Hippocampal formation (tissue), 2 donors: ENCODE measurements at regions not wholly inside any gene's neighbourhood (a gene's known extent, or its start where the extent isn't known, plus 50 kb on each side); places are given as distances from the start of the nearest gene placed in this dataset.
"Not testable (repeated sequence)": the region's sequence is repeated elsewhere in the genome, so short reads cannot be mapped to it uniquely, and the experiment has no call there.

Experiments used
- DNase-seq, 2 donors: peaks; one replicate each; lab custom pipeline; 2025; lab: John Stamatoyannopoulos, UW

DNA sequence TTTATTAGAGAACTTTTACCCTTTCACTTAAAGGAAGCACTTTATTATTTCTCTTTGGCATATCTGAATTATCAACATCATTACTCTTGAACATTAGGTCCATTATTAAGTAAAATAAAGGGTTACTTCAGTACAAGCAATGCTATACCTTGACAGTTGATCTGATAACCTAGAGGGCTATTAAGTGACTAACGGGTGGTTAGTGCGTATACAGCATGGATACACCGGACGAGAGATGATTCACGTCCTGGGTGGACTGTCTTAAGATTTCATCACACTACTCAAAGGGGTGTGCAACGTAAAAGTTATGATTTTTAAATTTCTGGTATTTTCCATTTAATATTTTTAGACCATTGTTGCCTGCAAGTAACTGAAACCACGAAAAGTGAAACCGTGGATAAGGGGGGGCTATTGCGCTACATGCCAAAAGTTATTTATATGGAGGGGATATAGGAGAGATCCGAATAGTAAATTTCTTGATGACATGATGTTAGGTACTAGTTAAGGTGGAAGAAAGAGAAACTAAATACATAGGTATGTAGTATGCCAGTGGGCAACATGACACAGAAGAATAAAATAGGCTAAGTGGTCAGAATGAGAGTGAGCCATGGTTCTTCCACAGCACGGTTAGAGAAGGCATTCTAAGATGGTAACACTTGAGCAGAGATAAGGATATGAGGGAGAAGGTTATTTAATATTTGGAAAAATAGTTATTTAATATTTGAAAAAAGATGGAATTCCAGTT lies 230.8 kb upstream of the ANKRD50 start:
- no peak for DNase-seq

DNA sequence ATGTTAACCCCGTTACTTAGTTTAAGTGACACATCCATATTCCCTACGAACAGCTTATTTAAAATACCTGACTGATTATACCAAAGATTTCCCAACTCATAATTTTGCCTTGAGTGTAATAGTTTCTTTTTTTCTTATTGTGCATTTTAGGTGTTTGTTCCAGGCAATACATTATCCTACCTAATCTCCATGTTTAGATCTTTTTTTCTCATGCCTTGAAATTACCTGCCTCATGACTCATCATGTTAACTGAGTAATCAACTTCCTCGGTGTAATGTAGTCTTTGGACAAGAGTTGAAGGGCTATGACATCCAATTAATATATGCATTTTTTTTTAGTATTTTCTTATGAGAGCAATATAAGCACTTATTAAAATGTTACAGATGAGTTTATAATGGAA lies 228.7 kb upstream of the ANKRD50 start:
- DNase-seq, result no peak

DNA sequence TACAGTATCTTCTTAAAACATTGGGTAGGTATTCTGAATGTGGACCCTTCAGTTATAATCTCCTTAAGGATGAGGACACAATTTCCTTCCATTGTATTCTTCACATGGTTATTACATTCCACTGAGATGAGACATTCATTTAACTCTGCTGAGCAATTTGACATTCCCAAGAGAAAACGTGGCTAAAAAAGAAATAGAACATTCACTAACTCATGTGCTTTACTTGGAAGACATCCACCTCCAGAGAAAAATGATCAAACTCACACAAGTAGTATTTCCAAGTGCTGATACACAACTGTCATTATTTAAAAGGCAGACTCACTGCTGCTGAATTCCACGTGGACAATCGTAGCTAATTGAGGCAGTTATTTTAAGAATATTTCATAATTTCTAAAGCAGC lies 227.9 kb upstream of the ANKRD50 start:
- no peak for DNase-seq

DNA sequence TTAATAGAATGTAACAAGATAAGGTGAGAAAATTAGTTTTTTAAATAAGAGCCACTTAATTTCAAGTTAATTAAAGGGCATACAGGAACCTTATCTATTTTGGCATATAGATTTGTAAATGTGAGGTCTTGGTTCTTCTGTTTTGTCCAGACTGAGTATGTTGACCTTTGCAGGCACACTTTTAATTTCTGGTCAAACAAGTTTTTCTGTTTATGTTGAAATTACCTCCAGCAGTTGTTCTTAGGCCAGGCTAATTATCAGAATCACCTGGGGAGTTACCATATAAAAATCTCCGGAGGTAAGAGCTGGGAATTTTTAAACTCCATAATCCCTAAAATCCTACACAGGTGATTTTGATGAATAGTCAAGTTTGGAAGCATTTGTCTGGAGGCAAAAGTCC lies 227.4 kb upstream of the ANKRD50 start:
- DNase-seq, result no peak

DNA sequence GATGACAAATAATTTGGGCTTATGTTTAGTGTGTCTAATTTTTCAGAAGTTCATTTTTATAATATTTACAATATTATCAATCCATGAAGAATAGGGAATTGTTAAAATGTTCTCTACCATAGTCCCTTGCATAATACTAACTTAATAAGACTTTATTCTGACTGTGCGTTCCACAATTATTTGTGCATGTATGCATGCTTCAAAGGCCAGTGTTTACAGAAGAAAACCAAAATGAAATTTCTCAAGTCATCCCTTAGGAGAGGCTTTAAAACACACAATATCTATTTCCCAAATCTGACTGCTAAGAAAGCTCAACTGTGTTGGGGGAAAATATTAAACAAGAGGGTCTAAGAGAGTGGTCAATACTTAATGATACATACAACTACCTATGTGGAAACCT lies 226.3 kb upstream of the ANKRD50 start:
- no peak for DNase-seq

DNA sequence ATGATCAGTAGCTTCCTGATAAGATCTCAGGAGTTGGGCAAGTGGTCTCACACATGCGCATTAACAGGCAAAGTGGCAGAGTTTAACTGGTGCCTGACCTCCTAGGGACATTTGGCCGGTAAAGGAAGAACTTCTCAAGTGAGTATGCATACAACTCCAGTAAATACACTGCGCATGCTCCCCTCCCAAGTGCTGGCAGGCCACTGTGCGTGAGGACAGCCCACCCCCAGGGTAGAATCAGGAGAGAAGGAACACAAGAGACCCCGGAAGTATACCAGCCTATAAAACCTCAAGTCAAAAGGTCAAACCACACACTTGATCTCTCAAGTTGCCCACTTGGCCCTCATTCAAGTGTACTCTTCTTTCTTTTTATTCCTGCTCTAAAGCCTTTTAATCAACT lies 225.5 kb upstream of the ANKRD50 start:
- DNase-seq, result no peak

DNA sequence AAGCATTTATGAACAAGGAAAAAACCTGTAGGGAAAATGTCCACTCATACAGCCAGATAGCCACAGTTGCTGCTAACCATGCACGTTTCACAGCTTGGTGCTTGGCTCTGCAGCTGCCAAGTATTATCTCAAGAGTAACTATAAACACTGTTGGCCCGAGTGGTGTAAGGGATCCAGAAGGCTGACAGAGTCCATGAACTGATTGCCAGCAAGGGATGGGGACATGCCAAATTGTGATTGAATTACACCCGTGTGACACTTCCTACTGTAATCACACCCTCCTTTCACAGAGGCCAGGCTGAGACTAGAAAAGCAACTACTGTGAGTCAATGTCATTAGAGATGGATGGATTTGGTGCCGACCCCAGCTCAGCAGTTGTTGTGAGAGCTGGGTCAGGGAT lies 223.9 kb upstream of the ANKRD50 start:
- DNase-seq, result no peak

DNA sequence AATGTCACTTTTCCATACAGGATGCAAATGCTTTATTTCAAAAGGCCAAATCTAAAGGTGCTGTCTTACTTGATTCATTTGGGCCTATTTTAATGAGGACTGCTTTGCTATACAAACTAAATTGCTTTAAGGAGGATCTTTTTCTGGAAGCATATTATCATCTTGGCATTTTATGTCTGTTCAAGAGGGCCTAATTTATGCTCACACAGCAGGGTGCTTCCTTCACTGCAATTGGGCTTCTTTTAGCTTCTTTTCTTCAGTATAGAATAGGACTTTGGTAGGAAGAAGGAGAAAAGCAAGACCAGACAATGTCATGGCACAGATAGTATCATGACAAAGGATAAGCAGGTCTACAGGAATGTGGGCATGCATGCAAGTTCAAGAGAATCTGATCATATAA lies 222.4 kb upstream of the ANKRD50 start:
- DNase-seq, result no peak

DNA sequence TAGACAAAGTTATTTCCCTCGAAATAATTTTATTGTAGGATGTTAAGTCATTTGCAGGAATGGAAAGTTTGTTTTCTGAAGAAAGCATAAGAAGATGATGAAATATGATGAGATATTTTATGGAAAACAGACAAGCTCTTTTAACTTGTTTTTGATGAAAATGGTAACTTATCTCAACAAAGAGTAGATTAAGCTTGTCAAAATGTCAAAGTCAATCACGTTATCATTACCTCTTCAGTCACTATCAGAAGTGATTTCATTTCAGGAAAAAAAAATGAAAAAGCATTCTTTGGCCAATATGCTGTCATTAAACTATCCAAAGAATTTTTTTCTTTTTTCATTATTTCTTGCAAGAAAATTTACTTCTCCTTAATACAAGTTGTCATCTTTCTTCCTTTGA lies 221.0 kb upstream of the ANKRD50 start:
- DNase-seq, result no peak

DNA sequence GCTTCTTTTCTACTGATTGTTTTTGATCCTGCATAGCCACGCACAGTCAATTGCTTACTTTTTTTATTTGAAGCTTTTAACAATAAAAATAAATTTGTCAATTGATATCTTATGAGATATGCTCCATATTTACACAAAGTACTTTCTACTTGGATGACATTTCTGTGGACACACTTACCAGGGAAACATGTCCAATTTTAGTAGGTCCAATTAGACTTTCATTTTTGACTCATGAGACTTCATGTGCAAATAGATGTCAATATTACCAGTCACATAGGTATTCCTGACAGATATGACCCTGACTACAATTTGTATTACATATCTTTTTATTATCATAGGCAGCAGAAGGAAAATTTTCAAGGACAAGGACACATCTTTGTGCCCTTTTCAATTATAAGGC lies 219.9 kb upstream of the ANKRD50 start:
- no peak for DNase-seq

DNA sequence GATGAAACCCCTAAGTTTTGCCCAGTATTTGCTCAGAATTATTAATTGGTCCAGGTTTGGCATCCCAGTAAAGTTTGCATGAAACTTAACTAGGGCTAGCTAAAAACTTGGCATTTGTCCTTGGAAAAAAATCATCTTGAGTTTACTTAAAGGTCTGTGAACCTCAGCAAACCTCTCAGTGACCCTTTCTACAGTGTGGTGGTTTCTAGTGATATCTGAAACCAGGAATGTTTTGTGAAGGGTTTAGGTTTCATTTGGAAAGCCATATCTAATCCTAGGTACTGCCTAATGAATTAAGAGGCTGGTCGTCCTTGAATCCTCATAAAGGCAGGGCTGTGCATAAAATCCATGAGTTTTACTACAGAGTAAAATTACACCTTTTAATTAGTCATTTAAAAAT lies 218.5 kb upstream of the ANKRD50 start:
- no peak for DNase-seq

DNA sequence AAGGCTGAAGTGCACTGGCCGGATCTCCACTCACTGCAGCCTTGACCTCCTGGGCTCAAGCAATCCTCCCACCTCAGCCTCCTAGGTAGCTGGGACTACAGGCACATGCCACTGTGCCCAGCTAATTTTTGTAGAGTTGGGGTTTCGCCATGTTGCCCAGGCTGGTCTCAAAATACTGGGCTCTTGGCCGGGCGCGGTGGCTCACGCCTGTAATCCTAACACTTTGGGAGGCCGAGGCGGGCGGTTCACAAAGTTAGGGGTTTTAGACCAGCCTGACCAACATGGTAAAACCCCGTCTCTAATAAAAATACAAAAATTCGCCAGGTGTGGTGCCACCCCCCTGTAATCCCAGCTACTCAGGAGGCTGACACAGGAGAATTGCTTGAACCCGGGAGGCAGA lies 210.2 kb upstream of the ANKRD50 start:
- not testable (repeated sequence) for DNase-seq

DNA sequence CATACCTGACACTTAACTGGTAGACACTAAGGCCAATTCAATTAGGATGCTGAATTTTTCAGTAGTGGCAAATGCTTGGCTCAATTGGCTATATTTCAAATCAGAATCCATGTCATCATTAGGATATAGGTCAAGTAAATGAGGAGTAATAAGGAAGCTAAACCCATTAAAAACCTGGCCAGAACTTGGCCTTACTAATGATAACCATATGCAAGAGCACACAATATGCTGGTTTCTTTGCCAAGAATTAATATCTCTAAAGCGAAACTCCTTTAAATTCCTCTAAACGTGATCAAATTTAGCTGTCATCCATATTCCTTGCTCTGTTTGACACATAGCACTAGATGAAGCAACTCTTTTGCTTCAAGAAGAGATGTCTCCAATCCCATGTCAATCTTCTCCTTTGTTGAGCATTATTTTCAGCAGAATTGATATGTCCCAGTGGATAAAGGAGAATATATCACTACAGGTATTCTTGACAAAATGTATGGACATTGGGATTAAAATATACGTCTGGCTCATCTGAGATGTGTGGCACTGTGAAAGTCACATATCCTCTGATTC lies 206.1 kb upstream of the ANKRD50 start:
- no peak for DNase-seq

DNA sequence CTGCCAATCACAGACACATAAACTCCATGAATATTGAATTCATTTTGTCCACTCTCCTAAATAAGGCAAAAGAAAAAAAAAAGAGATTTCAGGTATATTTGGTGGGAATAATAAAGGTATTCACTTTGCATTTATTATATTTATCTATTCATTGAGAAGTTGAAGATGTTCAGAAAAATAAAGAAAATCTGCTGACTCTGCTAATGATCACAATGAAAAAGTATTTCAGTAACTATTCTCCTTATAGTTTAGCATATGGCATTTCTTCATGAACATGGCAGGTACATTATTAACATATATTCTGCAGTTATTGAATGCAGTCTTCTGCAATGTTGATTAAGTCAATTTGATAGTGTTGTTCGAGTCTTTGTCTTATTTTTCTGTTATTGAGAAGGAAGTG lies 202.5 kb upstream of the ANKRD50 start:
- no peak for DNase-seq

DNA sequence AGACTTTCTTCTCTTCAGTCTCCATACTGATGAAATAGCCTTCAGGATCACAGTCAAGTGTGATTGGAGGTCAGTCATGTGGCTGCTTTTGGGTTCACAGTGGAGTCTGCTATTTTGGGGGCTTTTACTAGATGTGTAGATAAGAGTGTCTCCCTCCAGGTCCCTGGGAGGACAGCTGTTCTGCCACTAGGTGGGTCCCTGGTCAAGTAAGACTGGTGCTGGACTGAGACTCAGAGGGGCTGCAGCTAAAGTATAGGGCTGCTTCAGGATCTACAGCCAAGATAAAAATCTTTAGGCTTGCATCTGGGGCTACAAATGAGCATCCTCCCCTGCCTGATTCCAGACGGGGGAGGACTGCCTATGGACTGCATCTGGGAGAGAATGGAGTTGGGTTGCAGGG lies 200.7 kb upstream of the ANKRD50 start:
- no peak for DNase-seq

DNA sequence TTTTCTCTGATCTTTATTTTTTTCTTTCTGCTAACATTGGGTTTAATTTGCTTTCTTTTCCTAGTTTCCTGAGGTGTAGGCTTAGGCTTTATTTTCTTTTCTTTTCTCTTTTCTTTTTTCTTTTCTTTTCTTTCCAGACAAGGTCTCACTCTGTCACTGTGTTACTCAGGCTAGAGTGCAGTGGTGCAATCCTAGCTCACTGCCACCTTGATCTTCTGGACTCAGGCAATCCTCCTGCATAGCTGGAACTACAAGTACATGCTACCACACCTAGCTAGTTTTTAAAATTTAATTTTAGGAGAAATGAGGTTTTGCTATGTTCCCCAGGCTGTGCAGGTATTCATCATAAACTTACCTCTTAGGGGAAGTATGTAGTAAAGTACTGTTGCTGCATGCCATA lies 197.8 kb upstream of the ANKRD50 start:
- no peak for DNase-seq

DNA sequence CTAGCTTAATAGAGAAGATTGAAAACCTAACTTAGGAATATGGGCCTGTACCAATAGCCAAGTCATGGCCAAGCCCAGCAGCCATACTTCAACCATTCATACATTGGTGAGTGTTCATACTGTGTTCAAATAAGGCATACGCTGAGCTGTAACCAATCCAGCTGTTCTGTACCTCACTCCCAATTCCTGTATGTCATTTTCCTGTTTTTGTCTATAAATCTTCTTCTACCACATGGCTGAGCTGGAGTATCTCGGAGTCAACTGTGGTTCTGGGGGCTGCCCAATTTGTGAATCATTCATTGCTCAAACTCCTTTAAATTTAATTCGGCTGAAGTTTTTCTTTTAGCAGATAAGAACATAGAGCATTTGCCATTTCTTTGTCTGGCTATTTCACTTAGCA lies 195.3 kb upstream of the ANKRD50 start:
- no peak for DNase-seq

DNA sequence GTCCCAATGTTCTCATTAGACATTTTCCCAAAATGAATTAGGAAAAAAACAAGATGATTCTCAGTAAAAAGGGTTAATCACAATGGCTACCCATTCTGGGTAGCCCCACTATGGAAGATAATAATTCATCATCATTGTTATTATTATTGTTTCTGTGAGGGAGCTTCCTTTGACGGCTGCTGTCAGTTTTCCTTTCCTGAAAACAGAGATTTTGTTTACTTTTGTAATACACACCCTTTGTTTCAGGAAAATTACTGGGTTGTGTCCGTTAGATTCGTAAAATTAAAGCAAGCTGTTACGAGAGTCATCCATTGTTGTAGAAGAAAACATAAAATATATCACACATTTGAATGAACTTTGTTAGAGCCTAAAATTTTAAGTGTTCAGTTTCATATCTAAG lies 192.9 kb upstream of the ANKRD50 start:
- DNase-seq, result no peak

DNA sequence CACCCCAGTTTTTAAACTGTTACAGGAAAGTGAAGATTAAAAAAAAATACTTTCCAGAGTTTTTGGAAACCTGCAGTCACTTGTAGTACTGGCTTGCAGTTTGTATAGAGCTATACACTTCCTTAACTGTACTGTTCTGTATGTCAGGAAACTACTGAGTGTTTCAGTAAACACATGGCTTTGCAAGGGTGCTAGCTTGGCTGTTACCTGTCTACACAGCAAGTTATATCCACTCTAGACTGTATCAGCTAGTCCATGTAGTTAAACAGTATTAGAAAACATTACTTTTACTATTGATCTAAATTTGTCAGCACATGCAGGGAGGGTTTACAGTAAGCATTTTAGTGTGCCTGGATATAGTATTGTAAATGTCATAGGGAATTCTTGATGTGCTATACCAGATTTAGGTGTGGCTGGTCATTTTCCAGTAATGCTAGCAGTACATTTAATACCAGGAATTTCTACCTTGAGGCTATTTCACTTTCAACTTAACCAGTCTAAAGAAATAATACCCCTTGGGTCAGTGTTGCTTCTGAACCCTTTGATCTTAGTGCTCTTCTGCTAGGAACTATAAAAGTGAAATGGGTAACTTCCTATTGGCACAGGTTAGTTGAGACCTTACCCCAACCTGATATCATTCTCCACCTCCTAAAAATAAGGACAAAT lies 192.3 kb upstream of the ANKRD50 start:
- DNase-seq, result no peak

DNA sequence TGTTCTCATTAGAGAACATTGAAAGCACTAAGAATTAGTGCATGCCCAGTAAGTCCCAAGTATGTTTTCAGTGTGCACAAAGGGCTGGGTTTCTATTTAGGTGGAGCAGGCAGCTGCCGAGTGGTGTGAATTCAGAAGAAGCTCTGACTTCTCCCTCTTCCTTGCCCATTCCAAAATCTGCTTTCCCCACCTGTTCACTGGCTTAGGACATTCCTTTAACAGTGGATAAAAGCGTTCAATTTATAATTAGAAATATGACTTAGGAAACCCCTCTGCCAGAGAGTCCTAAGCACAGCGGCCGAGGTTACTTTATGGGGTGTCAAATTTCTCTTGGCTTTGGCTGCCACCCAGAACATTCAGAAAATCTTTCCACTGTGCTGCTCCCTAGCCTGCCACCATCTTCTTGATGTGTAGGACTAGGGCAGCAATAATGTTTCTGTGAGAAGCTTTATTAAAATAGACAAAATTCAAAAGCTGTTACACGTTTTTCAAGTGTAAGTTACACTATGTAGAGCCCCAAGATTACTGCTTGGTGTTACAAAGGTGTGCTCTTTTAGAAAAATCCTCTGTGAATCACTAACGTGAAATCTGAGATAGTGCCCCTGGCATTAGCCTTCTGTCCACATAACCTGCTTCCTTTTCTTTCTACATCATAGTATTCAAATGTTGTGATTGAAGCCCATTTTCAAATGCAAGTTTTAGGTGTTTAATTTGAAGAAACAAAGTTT lies 191.6 kb upstream of the ANKRD50 start:
- no peak for DNase-seq

DNA sequence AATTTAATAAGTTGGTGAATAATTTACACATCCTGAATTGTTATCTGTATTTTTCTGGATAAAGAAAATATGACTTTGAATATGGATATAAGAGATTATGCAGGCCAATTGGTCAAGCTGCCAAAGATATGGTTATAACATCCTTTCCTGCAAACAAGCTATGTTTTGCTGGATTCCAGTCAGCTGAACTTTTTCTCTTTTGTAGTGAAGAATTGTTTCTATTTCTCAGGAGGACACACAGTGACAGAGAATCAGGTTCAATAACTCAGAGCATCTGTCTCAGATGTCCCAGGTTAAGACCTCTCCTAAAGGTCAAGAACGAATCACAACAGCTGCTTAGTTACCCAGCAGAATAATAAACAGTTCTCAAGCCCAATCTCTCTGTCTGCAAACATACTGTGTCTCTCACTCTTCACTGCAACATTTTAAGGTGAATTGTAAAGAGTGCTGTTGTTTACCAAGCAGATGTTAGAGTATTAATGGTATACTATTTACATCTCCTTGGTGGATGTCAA lies 189.5 kb upstream of the ANKRD50 start:
- no peak for DNase-seq

DNA sequence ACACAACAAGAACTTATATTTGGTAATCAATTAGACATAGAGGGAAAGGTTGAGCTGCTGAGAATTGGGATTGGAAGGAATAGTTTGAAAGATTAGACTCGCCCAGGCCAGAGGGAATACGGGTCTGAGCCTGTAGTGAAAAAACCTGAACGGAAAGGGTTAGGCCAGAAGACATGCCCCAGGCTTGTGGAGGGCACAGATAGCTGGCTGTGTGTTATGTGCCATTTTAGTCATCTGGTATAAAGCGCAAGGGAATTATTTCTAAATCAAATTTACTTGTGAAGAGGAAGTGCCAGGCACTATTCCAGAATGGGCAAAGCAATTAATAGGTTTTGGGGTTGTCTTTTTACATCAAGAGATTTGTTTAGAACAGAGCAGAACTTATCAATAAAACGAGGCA lies 187.5 kb upstream of the ANKRD50 start:
- no peak for DNase-seq

DNA sequence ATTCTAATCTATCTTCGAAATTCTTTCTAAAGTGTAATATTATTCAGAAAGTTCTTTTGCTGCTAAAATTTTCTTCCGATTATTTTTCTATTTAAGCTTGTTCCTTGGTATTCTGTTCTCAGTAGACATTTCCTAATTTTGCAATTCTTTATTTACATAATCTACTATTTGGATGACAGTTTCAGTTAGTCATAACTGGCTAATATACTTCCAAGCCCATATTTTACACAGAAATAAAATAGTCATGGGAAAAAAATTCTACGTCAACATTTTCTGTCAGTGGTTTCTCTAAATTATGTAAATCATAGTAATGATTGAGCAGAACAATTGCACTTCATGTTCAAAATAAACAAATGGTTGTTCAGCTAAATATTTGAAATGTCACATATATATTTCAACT lies 178.0 kb upstream of the ANKRD50 start:
- no peak for DNase-seq
